Muscle of leg (tissue), 3 donors: ENCODE measurements at regions not wholly inside any gene's neighbourhood (a gene's known extent, or its start where the extent isn't known, plus 50 kb on each side); places are given as distances from the start of the nearest gene placed in this dataset.
"Not testable (repeated sequence)": the region's sequence is repeated elsewhere in the genome, so short reads cannot be mapped to it uniquely, and the experiment has no call there.

Source experiments
- DNase-seq: peaks from one replicate; pipeline ENCODE4 v3.0.0; 2013
- H3K27ac ChIP-seq: one replicate; pipeline ENCODE4 v1.5.1; 2013; ENCODE audit warnings: mild to moderate bottlenecking, low read length, control low read depth
- H3K27me3 ChIP-seq: one replicate; pipeline ENCODE4 v1.6.1; 2013; ENCODE audit warnings: low read length; ENCODE audit not compliant: control insufficient read depth, insufficient read depth
- H3K36me3 ChIP-seq: one replicate; pipeline ENCODE4 v1.6.1; 2013; ENCODE audit warnings: low read length; ENCODE audit not compliant: control insufficient read depth, insufficient read depth
- H3K4me1 ChIP-seq: one replicate; pipeline ENCODE4 v1.6.1; 2013; ENCODE audit warnings: low read length; ENCODE audit not compliant: control insufficient read depth, insufficient read depth
- H3K4me3 ChIP-seq: one replicate; pipeline ENCODE4 v1.5.1; 2013; ENCODE audit warnings: low read length, control low read depth
- H3K9me3 ChIP-seq: replicated peaks from 2 replicates; pipeline ENCODE4 v1.6.1; 2013; ENCODE audit warnings: low read depth, low read length; ENCODE audit not compliant: control insufficient read depth
- WGBS: methylation state at CpG from one replicate; pipeline ENCODE4 v1.1.5; 2013; ENCODE audit warnings: missing lambda C conversion rate; ENCODE audit not compliant: insufficient coverage; 5-methylcytosine and 5-hydroxymethylcytosine counted together

DNA sequence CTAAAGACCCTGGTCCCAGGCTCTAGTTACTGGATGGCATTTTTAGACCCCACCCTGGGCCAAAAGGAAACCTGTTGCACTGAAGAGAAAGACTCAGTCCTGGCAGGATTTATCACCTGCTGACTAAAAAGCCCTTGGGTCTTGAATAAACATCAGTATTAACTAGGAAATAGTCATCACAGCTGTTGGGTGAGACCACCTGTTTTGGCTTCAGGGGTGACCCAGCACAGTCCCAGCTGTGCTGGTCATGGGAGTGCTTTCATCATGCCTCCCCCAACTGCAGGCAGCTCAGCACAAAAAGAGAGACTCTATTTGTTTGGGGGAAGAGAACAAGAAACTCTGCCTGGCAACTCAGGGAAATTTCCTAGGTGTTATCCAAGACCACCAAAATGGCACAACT, 903.2 kb downstream of the C4orf33 start:
- no peak for DNase-seq
- H3K9me3 ChIP-seq: peaks cover 8% of the 10 kb centered on the region
- no peak overlapping the region for H3K27ac ChIP-seq
- no peaks in the 10 kb centered on the region for H3K4me1 ChIP-seq
- no peaks in the 10 kb centered on the region for H3K27me3 ChIP-seq
- no peak overlapping the region for H3K4me3 ChIP-seq
- no peaks in the 10 kb centered on the region for H3K36me3 ChIP-seq

DNA sequence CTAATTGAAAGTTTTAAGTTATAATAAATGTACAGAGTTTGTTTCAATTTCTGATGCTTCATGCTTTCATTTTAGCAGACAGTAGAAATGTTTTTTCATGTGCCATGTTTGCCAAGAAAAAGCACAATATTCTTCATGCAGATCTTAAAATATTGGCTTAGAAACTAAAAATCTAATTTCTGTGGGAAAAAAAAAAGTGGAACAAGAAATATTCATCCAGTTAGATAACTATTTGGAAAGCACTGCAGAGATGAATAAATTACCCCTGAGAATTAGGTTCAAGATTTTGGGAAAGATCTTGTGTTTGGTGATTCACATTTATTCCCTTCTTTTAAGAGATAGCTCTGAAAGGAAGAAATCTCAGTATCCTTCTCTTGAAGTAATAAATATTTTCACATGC, 912.5 kb downstream of the C4orf33 start:
- Histone ChIP-seq H3K27me3 (no peaks in the 10 kb centered on the region), H3K4me3 (no peak overlapping the region), H3K27ac (no peak overlapping the region), H3K9me3 (no peaks in the 10 kb centered on the region), H3K4me1 (no peaks in the 10 kb centered on the region), H3K36me3 (no peaks in the 10 kb centered on the region)
- peak; percentile 78 for DNase-seq

GRCh38 chr4:130012806-130013205, 916.9 kb downstream of the C4orf33 start:
- H3K4me3 ChIP-seq, H3K27me3 ChIP-seq, H3K9me3 ChIP-seq, H3K4me1 ChIP-seq, H3K36me3 ChIP-seq, DNase-seq, H3K27ac ChIP-seq: not testable (repeated sequence)
- 96% methylated on average over 20 of the region's 29 CpGs for WGBS

DNA sequence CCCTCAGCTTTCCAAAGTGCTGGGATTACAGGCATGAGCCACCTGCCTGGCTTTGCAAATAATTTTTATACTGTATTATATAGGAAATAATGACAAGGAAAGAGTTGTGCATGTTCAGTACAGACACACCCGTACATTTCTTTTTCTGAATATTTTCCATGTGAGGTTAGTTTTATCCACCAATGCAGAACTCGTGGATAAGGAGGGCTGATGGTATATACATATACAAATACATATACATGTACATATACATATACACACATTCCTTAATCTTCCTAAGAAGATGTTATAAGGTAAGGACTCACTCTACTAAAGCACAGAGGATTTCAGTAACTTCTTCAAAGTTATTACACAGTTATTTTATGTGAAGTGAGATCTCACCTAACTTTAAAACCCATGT, 925.8 kb downstream of the C4orf33 start:
- Histone ChIP-seq H3K27ac (no peak overlapping the region), H3K27me3 (no peaks in the 10 kb centered on the region), H3K4me1 (no peaks in the 10 kb centered on the region), H3K4me3 (no peak overlapping the region), H3K9me3 (no peaks in the 10 kb centered on the region), H3K36me3 (no peaks in the 10 kb centered on the region)
- no peak for DNase-seq
- no CpG with 5 or more reads among the region's 2 CpGs for WGBS

DNA sequence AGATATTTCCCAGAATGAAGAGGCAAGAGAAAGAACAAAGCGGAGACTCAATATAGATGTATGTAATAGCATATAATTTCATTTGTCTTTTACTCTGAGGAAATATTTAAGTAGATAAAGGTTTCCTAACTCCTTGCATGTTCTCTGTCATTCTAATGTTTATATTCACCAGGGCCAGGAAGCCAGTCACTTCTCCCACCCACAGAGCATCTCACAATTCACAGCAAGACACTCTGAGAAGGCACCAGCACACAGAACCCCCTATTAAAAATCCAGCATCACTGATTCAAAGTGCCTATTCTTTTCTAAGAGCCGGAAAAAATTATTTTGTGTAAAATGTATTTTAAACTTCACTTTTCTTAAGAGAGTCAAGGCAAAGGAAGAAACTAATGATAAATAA, 927.1 kb downstream of the C4orf33 start:
- H3K27me3 ChIP-seq: no peaks in the 10 kb centered on the region
- H3K36me3 ChIP-seq: no peaks in the 10 kb centered on the region
- WGBS: no CpG with 5 or more reads among the region's 2 CpGs
- H3K27ac ChIP-seq: no peak overlapping the region
- H3K4me3 ChIP-seq: no peak overlapping the region
- H3K9me3 ChIP-seq: no peaks in the 10 kb centered on the region
- no peaks in the 10 kb centered on the region for H3K4me1 ChIP-seq
- no peak for DNase-seq

DNA sequence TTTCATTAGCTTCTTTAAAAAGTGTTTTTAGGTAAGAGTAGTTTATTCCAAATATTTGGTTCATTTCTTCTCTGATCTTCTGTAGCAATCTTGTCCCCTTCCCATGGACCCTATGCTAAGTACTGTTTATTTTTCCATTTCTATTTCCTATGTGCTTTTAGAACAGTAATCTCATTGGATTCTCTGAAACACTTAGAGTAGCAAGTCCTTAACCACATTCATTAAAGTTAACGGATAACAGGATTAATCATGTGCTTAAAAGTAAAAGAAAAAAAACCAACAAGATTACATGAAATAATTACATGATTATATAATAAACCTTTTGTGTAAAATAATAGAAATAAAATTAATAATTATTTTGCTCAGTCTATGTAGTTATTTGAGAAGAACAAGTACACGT, 929.7 kb downstream of the C4orf33 start:
- Histone ChIP-seq H3K9me3 (no peaks in the 10 kb centered on the region), H3K36me3 (no peaks in the 10 kb centered on the region), H3K4me1 (no peaks in the 10 kb centered on the region), H3K4me3 (no peak overlapping the region), H3K27me3 (no peaks in the 10 kb centered on the region), H3K27ac (no peak overlapping the region)
- WGBS: no CpG with 5 or more reads among the region's 2 CpGs
- no peak for DNase-seq

- H3K27me3 ChIP-seq: no peaks in the 10 kb centered on the region
- no CpG with 5 or more reads among the region's 1 CpG for WGBS
- no peaks in the 10 kb centered on the region for H3K9me3 ChIP-seq
- DNase-seq: no peak
- H3K4me1 ChIP-seq: no peaks in the 10 kb centered on the region
- H3K36me3 ChIP-seq: no peaks in the 10 kb centered on the region
- no peak overlapping the region for H3K4me3 ChIP-seq
- no peak overlapping the region for H3K27ac ChIP-seq
Observed at GRCh38 chr4:130026185-130026584, 930.2 kb downstream of the C4orf33 start.

DNA sequence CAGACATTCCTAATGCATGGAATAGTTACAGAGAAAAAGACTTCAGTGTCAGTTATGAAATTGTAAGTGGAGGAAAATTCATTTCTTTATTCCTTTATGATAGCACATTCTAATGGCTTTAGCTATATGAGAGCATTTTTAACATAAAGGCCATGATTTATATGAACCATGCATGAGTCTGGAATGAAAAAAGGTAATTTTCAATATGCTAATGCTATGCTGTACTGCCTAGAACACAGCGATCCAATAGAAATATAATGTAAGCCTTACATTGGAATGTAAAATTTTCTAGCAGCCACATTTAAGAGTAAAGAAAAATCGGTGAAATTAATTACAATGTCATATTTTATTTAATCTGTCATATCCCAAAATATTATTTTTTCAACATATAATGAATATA, 932.0 kb downstream of the C4orf33 start:
- DNase-seq: no peak
- H3K27ac ChIP-seq: no peak overlapping the region
- H3K9me3 ChIP-seq: no peaks in the 10 kb centered on the region
- H3K36me3 ChIP-seq: no peaks in the 10 kb centered on the region
- WGBS: no CpG with 5 or more reads among the region's 2 CpGs
- no peak overlapping the region for H3K4me3 ChIP-seq
- no peaks in the 10 kb centered on the region for H3K27me3 ChIP-seq
- no peaks in the 10 kb centered on the region for H3K4me1 ChIP-seq

DNA sequence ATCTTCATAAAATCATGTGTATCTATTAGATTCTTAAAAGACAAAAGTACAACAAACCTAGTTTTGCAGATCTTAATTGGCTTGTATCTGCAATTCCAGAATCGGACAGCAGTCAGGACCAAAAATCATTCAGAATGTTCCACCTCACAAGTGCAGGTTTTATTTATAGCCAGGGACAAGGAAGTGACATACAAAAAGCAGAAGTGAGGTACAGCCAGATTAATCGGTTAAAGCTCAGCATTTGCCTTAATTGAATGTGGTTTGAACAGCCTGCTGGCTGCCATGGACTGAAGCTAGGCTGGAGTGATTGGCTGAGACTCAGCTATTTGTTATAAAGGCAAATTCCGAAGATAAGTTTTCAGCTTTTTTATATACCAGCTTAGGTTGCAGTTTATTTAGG, 932.6 kb downstream of the C4orf33 start:
- no peak for DNase-seq
- Histone ChIP-seq H3K27ac (no peak overlapping the region), H3K9me3 (no peaks in the 10 kb centered on the region), H3K27me3 (no peaks in the 10 kb centered on the region), H3K4me1 (no peaks in the 10 kb centered on the region), H3K4me3 (no peak overlapping the region), H3K36me3 (no peaks in the 10 kb centered on the region)
- WGBS: 0% methylated on average over 1 of the region's 3 CpGs

GRCh38 chr4:130029442-130029841, 933.5 kb downstream of the C4orf33 start:
- no peak for DNase-seq
- Histone ChIP-seq H3K27ac (no peak overlapping the region), H3K4me3 (no peak overlapping the region), H3K4me1 (no peaks in the 10 kb centered on the region), H3K27me3 (no peaks in the 10 kb centered on the region), H3K36me3 (no peaks in the 10 kb centered on the region), H3K9me3 (no peaks in the 10 kb centered on the region)
- no CpG with 5 or more reads among the region's 1 CpG for WGBS

DNA sequence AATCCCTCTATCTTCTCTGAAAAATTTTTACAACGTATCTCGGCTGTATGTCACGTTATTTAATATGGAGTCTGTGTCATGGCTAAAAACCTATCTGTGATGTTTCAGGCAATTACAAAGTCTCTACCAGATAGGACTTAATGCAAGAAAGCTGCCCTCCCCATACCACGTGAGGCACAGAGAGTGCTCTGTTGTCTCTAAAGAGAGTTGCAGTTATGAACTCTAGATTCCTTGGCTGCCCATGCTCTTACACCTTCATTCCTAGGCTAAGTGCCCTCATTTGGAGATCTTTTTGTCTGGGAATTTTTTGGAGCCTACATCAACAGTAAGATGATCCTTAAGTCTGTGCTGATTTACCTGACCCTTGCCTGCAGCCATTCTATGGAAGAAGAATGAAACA, 935.9 kb downstream of the C4orf33 start:
- no CpG with 5 or more reads among the region's 4 CpGs for WGBS
- Histone ChIP-seq H3K4me3 (no peak overlapping the region), H3K36me3 (no peaks in the 10 kb centered on the region), H3K27me3 (no peaks in the 10 kb centered on the region), H3K27ac (no peak overlapping the region), H3K9me3 (no peaks in the 10 kb centered on the region), H3K4me1 (no peaks in the 10 kb centered on the region)
- DNase-seq: no peak
